H1 (cell line): ENCODE measurements at regions not wholly inside any gene's neighbourhood (a gene's known extent, or its start where the extent isn't known, plus 50 kb on each side); places are given as distances from the start of the nearest gene placed in this dataset.

Experiments used
- CTCF ChIA-PET: fragments of 300-600 bp; sonication (Branson Sonifier 250); formaldehyde crosslinking; loops from one replicate; lab custom pipeline; 2021; ENCODE audit not compliant: partially characterized antibody; lab: Charles Lee
- POLR2A ChIA-PET: fragments of 300-600 bp; sonication (Branson Sonifier 250); formaldehyde crosslinking; loops from one replicate; lab custom pipeline; 2021; ENCODE audit warnings: inconsistent platforms; ENCODE audit not compliant: partially characterized antibody; lab: Charles Lee
- DNase-seq, 2 experiments: peaks; one replicate each; pipeline versions ENCODE4 v3.0.0 to v3.0.0-alpha.2; 2010 to 2022; ENCODE audit warnings: low spot score in 2 of 2, low read depth in 1 of 2, mixed read lengths in 1 of 2
- FAIRE-seq: peaks from 2 replicates; lab custom pipeline; 2011; peaks lifted over from hg19 to GRCh38; lab: Jason Lieb, UNC
- H2AFZ ChIP-seq: 2 replicates; pipeline ENCODE4 v1.8.1; 2012; ENCODE audit warnings: low read length, inconsistent platforms
- H2AK5ac ChIP-seq: 2 replicates; pipeline ENCODE4 v1.6.1; 2013; ENCODE audit warnings: low read depth, low read length
- H2BK120ac ChIP-seq: replicated peaks from 2 replicates; pipeline ENCODE3; 2013; ENCODE audit warnings: low read depth, low read length, inconsistent platforms
- H2BK12ac ChIP-seq: 2 replicates; pipeline ENCODE4 v1.6.1; 2013; ENCODE audit warnings: low read depth, low read length
- H2BK15ac ChIP-seq: 2 replicates; pipeline ENCODE4 v1.6.1; 2013; ENCODE audit warnings: low read length
- H2BK20ac ChIP-seq: 2 replicates; pipeline ENCODE4 v1.6.1; 2013; ENCODE audit warnings: low read length
- H2BK5ac ChIP-seq: 2 replicates; pipeline ENCODE4 v1.6.1; 2013; ENCODE audit warnings: low read depth, low read length
- H3K14ac ChIP-seq: 2 replicates; pipeline ENCODE4 v1.6.1; 2013; ENCODE audit warnings: inconsistent platforms; ENCODE audit not compliant: insufficient read length
- H3K18ac ChIP-seq: 2 replicates; pipeline ENCODE4 v1.6.1; 2013; ENCODE audit warnings: low read length; ENCODE audit errors: extremely low read depth
- H3K23ac ChIP-seq: 2 replicates; pipeline ENCODE4 v1.6.1; 2013; ENCODE audit warnings: inconsistent platforms; ENCODE audit not compliant: insufficient read length
- H3K23me2 ChIP-seq: 2 replicates; pipeline ENCODE4 v1.6.1; 2013; ENCODE audit warnings: low read depth, low read length
- H3K27ac ChIP-seq: 2 replicates; pipeline ENCODE4 v1.6.1; 2011; ENCODE audit warnings: low read depth, low read length, inconsistent platforms
- H3K27me3 ChIP-seq, 4 experiments: replicated peaks in 1 of 4; 1 replicate in 1 of 4; 2 replicates in 3 of 4; pipeline versions ENCODE4 v1.6.1 to v1.8.1; 2011 to 2013; ENCODE audit warnings: low read length in 3 of 4, mild to moderate bottlenecking in 3 of 4, inconsistent platforms in 2 of 4, mixed read lengths in 2 of 4, moderate library complexity in 1 of 4; ENCODE audit not compliant: control insufficient read depth in 3 of 4, insufficient read depth in 3 of 4; ENCODE audit errors: extremely low read depth in 1 of 4
- H3K36me3 ChIP-seq, 4 experiments: 2 replicates each; pipeline versions ENCODE4 v1.6.1 to v1.8.1; 2011 to 2013; ENCODE audit warnings: mild to moderate bottlenecking in 4 of 4, low read length in 3 of 4, moderate library complexity in 2 of 4, control low read depth in 1 of 4, inconsistent platforms in 1 of 4; ENCODE audit not compliant: insufficient read depth in 4 of 4, control insufficient read depth in 2 of 4
- H3K4ac ChIP-seq: replicated peaks from 2 replicates; pipeline ENCODE3; 2013; ENCODE audit warnings: low read length, low read depth, mixed read lengths, inconsistent platforms; ENCODE audit not compliant: insufficient read length
- H3K4me1 ChIP-seq, 4 experiments: replicated peaks in 1 of 4; 1 replicate in 1 of 4; 2 replicates in 3 of 4; pipeline versions ENCODE4 v1.6.1 to v1.8.1; 2011 to 2013; ENCODE audit warnings: low read length in 3 of 4, inconsistent platforms in 2 of 4, mixed read lengths in 1 of 4; ENCODE audit not compliant: insufficient read depth in 4 of 4, control insufficient read depth in 3 of 4
- H3K4me2 ChIP-seq, 2 experiments: 2 replicates each; pipeline versions ENCODE4 v1.6.1 to v1.8.1; 2011 to 2013; ENCODE audit warnings: low read depth in 2 of 2, low read length in 2 of 2, control low read depth in 1 of 2, inconsistent platforms in 1 of 2, mild to moderate bottlenecking in 1 of 2; ENCODE audit not compliant: insufficient read depth in 1 of 2
- H3K4me3 ChIP-seq, 4 experiments: fragments of 200-600, 300-600 bp in 1 of 4; sonication (generic), shearing (Covaris generic), sonication (Bioruptor Twin) in 1 of 4; 2 replicates each; pipeline versions ENCODE4 v1.5.1 to v1.8.1; 2011 to 2016; ENCODE audit warnings: low read length in 4 of 4, low read depth in 3 of 4, control low read depth in 2 of 4, inconsistent platforms in 2 of 4, mild to moderate bottlenecking in 2 of 4, mixed read lengths in 1 of 4, moderate library complexity in 1 of 4; ENCODE audit not compliant: insufficient read depth in 2 of 4; ENCODE audit errors: extremely low read depth in 1 of 4
- H3K56ac ChIP-seq: replicated peaks from 2 replicates; pipeline ENCODE3; 2013; ENCODE audit warnings: low read depth, mild to moderate bottlenecking, mixed read lengths, low read length, inconsistent platforms; ENCODE audit not compliant: insufficient read length
- H3K79me1 ChIP-seq: 2 replicates; pipeline ENCODE4 v1.6.1; 2013; ENCODE audit warnings: low read depth, low read length, control low read depth
- H3K79me2 ChIP-seq, 2 experiments: 2 replicates each; pipeline versions ENCODE4 v1.6.1 to v1.8.1; 2012 to 2013; ENCODE audit warnings: low read length in 2 of 2, mild to moderate bottlenecking in 2 of 2, inconsistent platforms in 1 of 2; ENCODE audit not compliant: insufficient read depth in 2 of 2, control insufficient read depth in 1 of 2
- H3K9ac ChIP-seq, 4 experiments: replicated peaks in 1 of 4; 1 replicate in 1 of 4; 2 replicates in 3 of 4; pipeline versions ENCODE4 v1.6.1 to v1.8.1; 2011 to 2013; ENCODE audit warnings: low read depth in 3 of 4, low read length in 3 of 4, control low read depth in 2 of 4, mild to moderate bottlenecking in 2 of 4, moderate library complexity in 2 of 4, inconsistent platforms in 1 of 4; ENCODE audit errors: extremely low read depth in 1 of 4
- H3K9me3 ChIP-seq, 2 experiments: 2 replicates each; pipeline versions ENCODE4 v1.6.1 to v1.8.1; 2012 to 2013; ENCODE audit warnings: mild to moderate bottlenecking in 2 of 2, moderate library complexity in 2 of 2, control low read depth in 1 of 2, inconsistent platforms in 1 of 2, low read depth in 1 of 2, low read length in 1 of 2, mixed read lengths in 1 of 2; ENCODE audit not compliant: insufficient read depth in 2 of 2
- H4K20me1 ChIP-seq, 2 experiments: replicated peaks in 1 of 2; 2 replicates each; pipeline versions ENCODE3 to v1.8.1; 2011 to 2013; ENCODE audit warnings: inconsistent platforms in 2 of 2, low read length in 2 of 2, mild to moderate bottlenecking in 1 of 2; ENCODE audit not compliant: insufficient read depth in 2 of 2, control insufficient read depth in 1 of 2
- H4K5ac ChIP-seq: 2 replicates; pipeline ENCODE4 v1.6.1; 2013; ENCODE audit warnings: low read length, low read depth, mixed read lengths, inconsistent platforms; ENCODE audit not compliant: insufficient read length
- H4K8ac ChIP-seq: 2 replicates; pipeline ENCODE4 v1.8.0; 2013; ENCODE audit warnings: mild to moderate bottlenecking, moderate library complexity, low read length, inconsistent platforms; ENCODE audit not compliant: insufficient read depth; ENCODE audit errors: extremely low read depth
- H4K91ac ChIP-seq: replicated peaks from 2 replicates; pipeline ENCODE3; 2013; ENCODE audit warnings: low read length, mixed read lengths, inconsistent platforms; ENCODE audit not compliant: insufficient read length
- SIRT6 ChIP-seq: IDR thresholded peaks from one replicate; pipeline ENCODE4 v1.7.1; 2012; ENCODE audit warnings: low read length, inconsistent platforms
- TCF12 ChIP-seq: IDR thresholded peaks from 2 replicates; pipeline ENCODE4 v1.6.1; 2011; ENCODE audit warnings: low read depth, mild to moderate bottlenecking, low read length
- YY1 ChIP-seq: IDR thresholded peaks from 2 replicates; pipeline ENCODE4 v1.6.1; 2011; ENCODE audit warnings: low read depth, mild to moderate bottlenecking, low read length
- WGBS, 2 experiments: shearing (Covaris generic) in 1 of 2; methylation state at CpG; one replicate each; pipeline versions ENCODE4 v1.1.6 to v1.1.7; 2013 to 2015; ENCODE audit warnings: low lambda C conversion rate in 2 of 2, mixed read lengths in 2 of 2, inconsistent platforms in 1 of 2, low coverage in 1 of 2, missing lambda C conversion rate in 1 of 2; ENCODE audit not compliant: insufficient replicate concordance in 2 of 2, insufficient coverage in 1 of 2, insufficient read length in 1 of 2; ENCODE audit errors: extremely low coverage in 1 of 2, missing lambda C conversion rate in 1 of 2; 5-methylcytosine and 5-hydroxymethylcytosine counted together

- Histone ChIP-seq H3K79me1 (no peaks in the 10 kb centered on the region), H4K20me1 (no peaks in the 10 kb centered on the region)
- POLR2A ChIA-PET = interaction anchor here (1.0 kb wide), 1 partner anchor 17 kb away, joined by 3 read pairs; no protein-coding TSS in a partner anchor
- TF ChIP-seq TCF12 (no peak), YY1 (0 out of 2 replicates have a peak, but pooled peaks have one; percentile 33), SIRT6 (no peak)
- TF ChIP-seq, all 59 proteins: peak for 1
- Histone ChIP-seq H3K4me1 (no peaks in the 10 kb centered on the region; a peak in 2 of 7 replicates), H3K27me3 (no peaks in the 10 kb centered on the region), H2BK12ac (peak overlapping the region; percentile 30; the same call in 1 of the 2 replicates), H2BK5ac (peak overlapping the region; percentile 11; the same call in 1 of the 2 replicates), H3K18ac (no peak overlapping the region), H3K4me2 (no peak overlapping the region), H3K56ac (no peak overlapping the region), H2BK15ac (no peak overlapping the region), H3K14ac (no peak overlapping the region), H4K5ac (no peak overlapping the region), H2BK120ac (no peak overlapping the region), H3K9ac (no peak overlapping the region), H2AFZ (peak overlapping the region; percentile 77; the same call in 1 of the 2 replicates), H3K79me2 (no peaks in the 10 kb centered on the region), H3K4me3 (no peak overlapping the region), H3K23ac (no peak overlapping the region), H3K36me3 (no peaks in the 10 kb centered on the region), H2AK5ac (no peak overlapping the region), H3K23me2 (no peaks in the 10 kb centered on the region), H3K27ac (no peak overlapping the region), H3K9me3 (no peaks in the 10 kb centered on the region), H3K4ac (no peak overlapping the region), H4K8ac (no peak overlapping the region), H4K91ac (no peak overlapping the region), H2BK20ac (no peak overlapping the region)
- CTCF ChIA-PET = no interaction called here
- DNase-seq = no peak
- WGBS, 2 experiments = 78% methylated on average over 3 of the region's 3 CpGs; no CpG with 5 or more reads in 1 of the 2 experiments
- peak; percentile 13 for FAIRE-seq
Observed at GRCh38 chr4:93960916-93961315, 132.4 kb downstream of the ATOH1 start.
